Progenitor cell of endocrine pancreas (in vitro differentiated cells): ENCODE measurements at regions not wholly inside any gene's neighbourhood (a gene's known extent, or its start where the extent isn't known, plus 50 kb on each side); places are given as distances from the start of the nearest gene placed in this dataset.

Source experiments
- DNase-seq: peaks from one replicate; pipeline ENCODE4 v3.0.0; 2021; ENCODE audit warnings: low spot score; ENCODE audit not compliant: unreplicated experiment
- H3K27ac Mint-ChIP-seq: 2 replicates; pipeline ENCODE4 v1.8.0; 2021; ENCODE audit warnings: mild to moderate bottlenecking, moderate library complexity, mixed read lengths
- H3K27me3 Mint-ChIP-seq: 2 replicates; pipeline ENCODE4 v1.8.0; 2021; ENCODE audit warnings: mixed read lengths
- H3K36me3 Mint-ChIP-seq: 2 replicates; pipeline ENCODE4 v1.8.0; 2022; ENCODE audit warnings: mixed read lengths; ENCODE audit not compliant: insufficient read depth
- H3K4me1 Mint-ChIP-seq: 2 replicates; pipeline ENCODE4 v1.8.0; 2021; ENCODE audit warnings: low read depth, mixed read lengths
- H3K4me3 Mint-ChIP-seq: 2 replicates; pipeline ENCODE4 v1.8.0; 2021; ENCODE audit warnings: low read depth, mild to moderate bottlenecking, moderate library complexity, mixed read lengths
- H3K9me3 Mint-ChIP-seq: 2 replicates; pipeline ENCODE4 v1.8.0; 2021; ENCODE audit warnings: low read depth, mixed read lengths
- CTCF ChIP-seq: fragments of 200-600 bp; sonication (generic); IDR thresholded peaks from one replicate; pipeline ENCODE4 v1.5.0; 2021; ENCODE audit warnings: antibody characterized with exemption, mild to moderate bottlenecking; ENCODE audit not compliant: unreplicated experiment

GRCh38 chr4:124183926-124184325 is 528.6 kb downstream of the ANKRD50 start:
- H3K27ac Mint-ChIP-seq, result no peak overlapping the region
- H3K9me3 Mint-ChIP-seq, result no peaks in the 10 kb centered on the region
- H3K4me3 Mint-ChIP-seq, result no peak overlapping the region
- no peaks in the 10 kb centered on the region for H3K36me3 Mint-ChIP-seq
- no peak for TF ChIP-seq CTCF
- H3K27me3 Mint-ChIP-seq, result no peaks in the 10 kb centered on the region
- H3K4me1 Mint-ChIP-seq, result no peaks in the 10 kb centered on the region
- DNase-seq, result no peak

GRCh38 chr4:124184792-124185191 is 527.7 kb downstream of the ANKRD50 start:
- no peak overlapping the region for H3K4me3 Mint-ChIP-seq
- H3K27me3 Mint-ChIP-seq, result no peaks in the 10 kb centered on the region
- no peak overlapping the region for H3K27ac Mint-ChIP-seq
- no peaks in the 10 kb centered on the region for H3K9me3 Mint-ChIP-seq
- no peaks in the 10 kb centered on the region for H3K36me3 Mint-ChIP-seq
- no peak for DNase-seq
- TF ChIP-seq CTCF, result no peak
- H3K4me1 Mint-ChIP-seq, result no peaks in the 10 kb centered on the region

- no peaks in the 10 kb centered on the region for H3K4me1 Mint-ChIP-seq
- no peak for DNase-seq
- H3K36me3 Mint-ChIP-seq, result no peaks in the 10 kb centered on the region
- no peak for TF ChIP-seq CTCF
- no peak overlapping the region for H3K27ac Mint-ChIP-seq
- H3K9me3 Mint-ChIP-seq, result peaks cover 3% of the 10 kb centered on the region
- no peaks in the 10 kb centered on the region for H3K27me3 Mint-ChIP-seq
- H3K4me3 Mint-ChIP-seq, result no peak overlapping the region
These were observed 523.9 kb downstream of the ANKRD50 start for GRCh38 chr4:124188595-124188994.

- TF ChIP-seq CTCF, result no peak
- H3K36me3 Mint-ChIP-seq, result no peaks in the 10 kb centered on the region
- no peaks in the 10 kb centered on the region for H3K27me3 Mint-ChIP-seq
- H3K4me1 Mint-ChIP-seq, result no peaks in the 10 kb centered on the region
- DNase-seq, result no peak
- no peak overlapping the region for H3K27ac Mint-ChIP-seq
- no peak overlapping the region for H3K4me3 Mint-ChIP-seq
- H3K9me3 Mint-ChIP-seq, result peaks cover 7% of the 10 kb centered on the region
These were observed 523.0 kb downstream of the ANKRD50 start for GRCh38 chr4:124189545-124189944.

GRCh38 chr4:124191329-124191728 is 521.2 kb downstream of the ANKRD50 start:
- no peak overlapping the region for H3K27ac Mint-ChIP-seq
- H3K36me3 Mint-ChIP-seq, result no peaks in the 10 kb centered on the region
- no peak overlapping the region for H3K4me3 Mint-ChIP-seq
- no peak for DNase-seq
- H3K27me3 Mint-ChIP-seq, result no peaks in the 10 kb centered on the region
- no peak for TF ChIP-seq CTCF
- H3K4me1 Mint-ChIP-seq, result no peaks in the 10 kb centered on the region
- H3K9me3 Mint-ChIP-seq, result peaks cover 11% of the 10 kb centered on the region

- peaks cover 11% of the 10 kb centered on the region for H3K9me3 Mint-ChIP-seq
- H3K27me3 Mint-ChIP-seq, result no peaks in the 10 kb centered on the region
- no peak overlapping the region for H3K27ac Mint-ChIP-seq
- no peaks in the 10 kb centered on the region for H3K4me1 Mint-ChIP-seq
- H3K4me3 Mint-ChIP-seq, result no peak overlapping the region
- DNase-seq, result no peak
- no peak for TF ChIP-seq CTCF
- H3K36me3 Mint-ChIP-seq, result no peaks in the 10 kb centered on the region
These were observed 520.0 kb downstream of the ANKRD50 start for GRCh38 chr4:124192544-124192943.
